KBM-7 (cell line): ENCODE measurements at regions not wholly inside any gene's neighbourhood (a gene's known extent, or its start where the extent isn't known, plus 50 kb on each side); places are given as distances from the start of the nearest gene placed in this dataset.
A peak's percentile ranks its signal among the peaks of the same experiment; 100 is the strongest.
"Not testable (repeated sequence)": the region's sequence is repeated elsewhere in the genome, so short reads cannot be mapped to it uniquely, and the experiment has no call there.

Source experiments
- DNase-seq: peaks from one replicate; pipeline ENCODE4 v3.0.0-alpha.2; 2015
- in situ Hi-C: fragments of 300-500 bp; cut with MboI; formaldehyde crosslinking; loops from 2 replicates; pipeline ENCODE4 v1.14.3; 2020; ENCODE audit warnings: low sequenced_read_pairs, low pct_unique_long_range_greater_than_20kb, mixed read lengths

GRCh38 chrX:65841263-65841662 is 173.8 kb downstream of the MSN start:
- no peak for DNase-seq
- in situ Hi-C loops = no loop called here

- in situ Hi-C loops = no loop called here
- DNase-seq = no peak
These were observed 171.2 kb downstream of the MSN start for GRCh38 chrX:65838674-65839073.

GRCh38 chrX:65837875-65838549 is 170.6 kb downstream of the MSN start:
- in situ Hi-C loops = no loop called here
- peak; percentile 42 for DNase-seq

- in situ Hi-C loops = no loop called here
- DNase-seq = no peak
These were observed 163.8 kb downstream of the MSN start for GRCh38 chrX:65831268-65831667.

GRCh38 chrX:65828599-65828998 is 161.1 kb downstream of the MSN start:
- in situ Hi-C loops = no loop called here
- DNase-seq = no peak

GRCh38 chrX:65825226-65825625 is 157.8 kb downstream of the MSN start:
- in situ Hi-C loops, DNase-seq: not testable (repeated sequence)

- in situ Hi-C loops = no loop called here
- DNase-seq = no peak
These were observed 154.5 kb downstream of the MSN start for GRCh38 chrX:65821721-65822496.

GRCh38 chrX:65819983-65820382 is 152.5 kb downstream of the MSN start:
- DNase-seq, in situ Hi-C loops: not testable (repeated sequence)

- in situ Hi-C loops = no loop called here
- no peak for DNase-seq
These were observed 145.8 kb downstream of the MSN start for GRCh38 chrX:65813245-65813644.

- in situ Hi-C loops = no loop called here
- DNase-seq = peak; percentile 69
These were observed 144.2 kb downstream of the MSN start for GRCh38 chrX:65811558-65812228.
